Activated naive CD8-positive, alpha-beta T cell treated with anti-CD3 and anti-CD28 coated beads for 36 hours (primary cell): ENCODE measurements at regions not wholly inside any gene's neighbourhood (a gene's known extent, or its start where the extent isn't known, plus 50 kb on each side); places are given as distances from the start of the nearest gene placed in this dataset.

Experiments used
- DNase-seq: peaks from one replicate; pipeline ENCODE4 v3.0.0; 2021
- H3K27ac Mint-ChIP-seq: one replicate; pipeline ENCODE4 v1.8.0; 2022; ENCODE audit warnings: mild to moderate bottlenecking, moderate library complexity, mixed read lengths
- H3K27me3 Mint-ChIP-seq: one replicate; pipeline ENCODE4 v1.8.0; 2022; ENCODE audit warnings: mild to moderate bottlenecking, mixed read lengths
- H3K36me3 Mint-ChIP-seq: one replicate; pipeline ENCODE4 v1.8.0; 2021; ENCODE audit warnings: mild to moderate bottlenecking, mixed read lengths
- H3K4me1 Mint-ChIP-seq: one replicate; pipeline ENCODE4 v1.8.0; 2021; ENCODE audit warnings: mixed read lengths
- H3K4me3 Mint-ChIP-seq: one replicate; pipeline ENCODE4 v1.8.0; 2022; ENCODE audit warnings: mild to moderate bottlenecking, moderate library complexity, mixed read lengths
- H3K9me3 Mint-ChIP-seq: one replicate; pipeline ENCODE4 v1.8.0; 2022; ENCODE audit warnings: mixed read lengths

GRCh38 chr11:38503876-38504275 lies 1905.8 kb upstream of the RAG2 start:
- no peaks in the 10 kb centered on the region for H3K27me3 Mint-ChIP-seq
- H3K36me3 Mint-ChIP-seq, result no peaks in the 10 kb centered on the region
- no peak overlapping the region for H3K4me3 Mint-ChIP-seq
- H3K27ac Mint-ChIP-seq, result no peak overlapping the region
- peaks cover 1% of the 10 kb centered on the region for H3K9me3 Mint-ChIP-seq
- no peaks in the 10 kb centered on the region for H3K4me1 Mint-ChIP-seq
- DNase-seq, result no peak

GRCh38 chr11:38498721-38499120 lies 1900.7 kb upstream of the RAG2 start:
- peaks cover 4% of the 10 kb centered on the region for H3K9me3 Mint-ChIP-seq
- no peak overlapping the region for H3K27ac Mint-ChIP-seq
- no peaks in the 10 kb centered on the region for H3K36me3 Mint-ChIP-seq
- DNase-seq, result no peak
- H3K4me3 Mint-ChIP-seq, result no peak overlapping the region
- H3K4me1 Mint-ChIP-seq, result no peaks in the 10 kb centered on the region
- no peaks in the 10 kb centered on the region for H3K27me3 Mint-ChIP-seq

GRCh38 chr11:38491986-38492385 lies 1894.0 kb upstream of the RAG2 start:
- no peak for DNase-seq
- Mint-ChIP-seq H3K4me3 (no peak overlapping the region), H3K27me3 (no peaks in the 10 kb centered on the region), H3K36me3 (no peaks in the 10 kb centered on the region), H3K4me1 (no peaks in the 10 kb centered on the region), H3K27ac (no peak overlapping the region), H3K9me3 (peaks cover 11% of the 10 kb centered on the region)

GRCh38 chr11:38481391-38481790 lies 1883.4 kb upstream of the RAG2 start:
- no peak overlapping the region for H3K4me3 Mint-ChIP-seq
- H3K36me3 Mint-ChIP-seq, result no peaks in the 10 kb centered on the region
- H3K27ac Mint-ChIP-seq, result no peak overlapping the region
- no peaks in the 10 kb centered on the region for H3K4me1 Mint-ChIP-seq
- DNase-seq, result no peak
- peaks cover 5% of the 10 kb centered on the region for H3K9me3 Mint-ChIP-seq
- no peaks in the 10 kb centered on the region for H3K27me3 Mint-ChIP-seq

GRCh38 chr11:38476808-38477575 lies 1879.0 kb upstream of the RAG2 start:
- H3K4me1 Mint-ChIP-seq, result no peaks in the 10 kb centered on the region
- H3K36me3 Mint-ChIP-seq, result no peaks in the 10 kb centered on the region
- no peak overlapping the region for H3K4me3 Mint-ChIP-seq
- no peak for DNase-seq
- H3K27me3 Mint-ChIP-seq, result no peaks in the 10 kb centered on the region
- peaks cover 5% of the 10 kb centered on the region for H3K9me3 Mint-ChIP-seq
- H3K27ac Mint-ChIP-seq, result no peak overlapping the region

- no peak overlapping the region for H3K27ac Mint-ChIP-seq
- no peak for DNase-seq
- H3K27me3 Mint-ChIP-seq, result no peaks in the 10 kb centered on the region
- H3K4me3 Mint-ChIP-seq, result no peak overlapping the region
- no peaks in the 10 kb centered on the region for H3K4me1 Mint-ChIP-seq
- no peaks in the 10 kb centered on the region for H3K36me3 Mint-ChIP-seq
- no peaks in the 10 kb centered on the region for H3K9me3 Mint-ChIP-seq
Observed at GRCh38 chr11:38461751-38462150, 1863.7 kb upstream of the RAG2 start.

GRCh38 chr11:38460896-38461295 lies 1862.9 kb upstream of the RAG2 start:
- Mint-ChIP-seq H3K4me3 (no peak overlapping the region), H3K9me3 (peaks cover 3% of the 10 kb centered on the region), H3K27me3 (no peaks in the 10 kb centered on the region), H3K36me3 (no peaks in the 10 kb centered on the region), H3K27ac (no peak overlapping the region), H3K4me1 (no peaks in the 10 kb centered on the region)
- no peak for DNase-seq

- H3K27me3 Mint-ChIP-seq, result no peaks in the 10 kb centered on the region
- peaks cover 3% of the 10 kb centered on the region for H3K9me3 Mint-ChIP-seq
- no peak overlapping the region for H3K4me3 Mint-ChIP-seq
- no peak overlapping the region for H3K27ac Mint-ChIP-seq
- no peaks in the 10 kb centered on the region for H3K36me3 Mint-ChIP-seq
- H3K4me1 Mint-ChIP-seq, result no peaks in the 10 kb centered on the region
- no peak for DNase-seq
Observed at GRCh38 chr11:38460429-38460828, 1862.4 kb upstream of the RAG2 start.

GRCh38 chr11:38456371-38456770 lies 1858.3 kb upstream of the RAG2 start:
- Mint-ChIP-seq H3K4me1 (no peaks in the 10 kb centered on the region), H3K27ac (no peak overlapping the region), H3K9me3 (peaks cover 6% of the 10 kb centered on the region), H3K36me3 (no peaks in the 10 kb centered on the region), H3K27me3 (no peaks in the 10 kb centered on the region), H3K4me3 (no peak overlapping the region)
- no peak for DNase-seq

- Mint-ChIP-seq H3K27ac (no peak overlapping the region), H3K36me3 (no peaks in the 10 kb centered on the region), H3K27me3 (no peaks in the 10 kb centered on the region), H3K4me1 (no peaks in the 10 kb centered on the region), H3K4me3 (no peak overlapping the region), H3K9me3 (peaks cover 2% of the 10 kb centered on the region)
- no peak for DNase-seq
Observed at GRCh38 chr11:38448284-38448683, 1850.2 kb upstream of the RAG2 start.

- peaks cover 4% of the 10 kb centered on the region for H3K9me3 Mint-ChIP-seq
- no peaks in the 10 kb centered on the region for H3K27me3 Mint-ChIP-seq
- H3K27ac Mint-ChIP-seq, result no peak overlapping the region
- no peak for DNase-seq
- H3K4me1 Mint-ChIP-seq, result no peaks in the 10 kb centered on the region
- no peak overlapping the region for H3K4me3 Mint-ChIP-seq
- no peaks in the 10 kb centered on the region for H3K36me3 Mint-ChIP-seq
Observed at GRCh38 chr11:38446336-38446735, 1848.3 kb upstream of the RAG2 start.

- no peaks in the 10 kb centered on the region for H3K4me1 Mint-ChIP-seq
- H3K36me3 Mint-ChIP-seq, result no peaks in the 10 kb centered on the region
- no peak for DNase-seq
- peaks cover 7% of the 10 kb centered on the region for H3K9me3 Mint-ChIP-seq
- no peak overlapping the region for H3K4me3 Mint-ChIP-seq
- no peak overlapping the region for H3K27ac Mint-ChIP-seq
- H3K27me3 Mint-ChIP-seq, result no peaks in the 10 kb centered on the region
Observed at GRCh38 chr11:38438091-38438490, 1840.1 kb upstream of the RAG2 start.

- Mint-ChIP-seq H3K4me3 (no peak overlapping the region), H3K36me3 (no peaks in the 10 kb centered on the region)
Observed at GRCh38 chr11:38425578-38425977, 1827.5 kb upstream of the RAG2 start.

GRCh38 chr11:38423042-38423441 lies 1825.0 kb upstream of the RAG2 start:
- Mint-ChIP-seq H3K9me3 (peaks cover 7% of the 10 kb centered on the region), H3K4me3 (no peak overlapping the region), H3K4me1 (no peaks in the 10 kb centered on the region), H3K36me3 (no peaks in the 10 kb centered on the region), H3K27ac (no peak overlapping the region), H3K27me3 (no peaks in the 10 kb centered on the region)
- DNase-seq, result no peak

More at GRCh38 chr11:38425578-38425977, 1827.5 kb upstream of the RAG2 start:
- H3K4me1 Mint-ChIP-seq, result no peaks in the 10 kb centered on the region
- H3K27ac Mint-ChIP-seq, result no peak overlapping the region
- H3K9me3 Mint-ChIP-seq, result peaks cover 7% of the 10 kb centered on the region
- DNase-seq, result no peak
- H3K27me3 Mint-ChIP-seq, result no peaks in the 10 kb centered on the region

- no peaks in the 10 kb centered on the region for H3K27me3 Mint-ChIP-seq
- H3K27ac Mint-ChIP-seq, result no peak overlapping the region
- no peak overlapping the region for H3K4me3 Mint-ChIP-seq
- H3K4me1 Mint-ChIP-seq, result no peaks in the 10 kb centered on the region
- H3K36me3 Mint-ChIP-seq, result no peaks in the 10 kb centered on the region
- H3K9me3 Mint-ChIP-seq, result peaks cover 12% of the 10 kb centered on the region
- no peak for DNase-seq
Observed at GRCh38 chr11:38416141-38416540, 1818.1 kb upstream of the RAG2 start.

GRCh38 chr11:38411149-38411548 lies 1813.1 kb upstream of the RAG2 start:
- H3K4me1 Mint-ChIP-seq, result no peaks in the 10 kb centered on the region
- H3K27me3 Mint-ChIP-seq, result no peaks in the 10 kb centered on the region
- H3K9me3 Mint-ChIP-seq, result peaks cover 6% of the 10 kb centered on the region
- no peak overlapping the region for H3K27ac Mint-ChIP-seq
- no peak for DNase-seq
- no peak overlapping the region for H3K4me3 Mint-ChIP-seq
- H3K36me3 Mint-ChIP-seq, result no peaks in the 10 kb centered on the region
